ENCODE measurements at regions not wholly inside any gene's neighbourhood (a gene's known extent, or its start where the extent isn't known, plus 50 kb on each side); places are given as distances from the start of the nearest gene placed in this dataset.

- TF ChIP-seq ZNF565 (CRISPR knock-in tag; conservative IDR thresholded peaks at IDR 0.05; ENCODE audit: low read depth), result no peak
- TF ChIP-seq ZNF70 (CRISPR knock-in tag; IDR thresholded peaks at IDR 0.05), result no peak
- no peak for TF ChIP-seq ESRRG (CRISPR knock-in tag; IDR thresholded peaks at IDR 0.05)
Measured at GRCh38 chr20:50310673-50311051, 120.0 kb downstream of the CEBPB start (continued).

GRCh38 chr20:50311308-50312001, 120.8 kb downstream of the CEBPB start:
- TF ChIP-seq CREB5 (CRISPR knock-in tag; IDR thresholded peaks at IDR 0.05; ENCODE audit: low read depth) (no peak), CSDC2 (CRISPR knock-in tag; IDR thresholded peaks at IDR 0.05) (no peak), CSRNP3 (CRISPR knock-in tag; IDR thresholded peaks at IDR 0.05) (no peak), TCF4 (CRISPR knock-in tag; IDR thresholded peaks at IDR 0.05; ENCODE audit: borderline replicate concordance) (no peak), ISL1 (CRISPR knock-in tag; IDR thresholded peaks at IDR 0.05) (no peak), ZC3H10 (CRISPR knock-in tag; IDR thresholded peaks at IDR 0.05) (no peak), RARB (CRISPR knock-in tag; IDR thresholded peaks at IDR 0.05) (no peak), GLIS3 (CRISPR knock-in tag; IDR thresholded peaks at IDR 0.05) (no peak), POU6F1 (CRISPR knock-in tag; IDR thresholded peaks at IDR 0.05; ENCODE audit: borderline replicate concordance, low read depth) (no peak), TOX (CRISPR knock-in tag; IDR thresholded peaks at IDR 0.05; ENCODE audit: borderline replicate concordance) (no peak)

GRCh38 chr20:50312002-50312681, 121.5 kb downstream of the CEBPB start:
- ATAC-seq, result no peak
- no peak for TF ChIP-seq TOX (CRISPR knock-in tag; IDR thresholded peaks at IDR 0.05; ENCODE audit: borderline replicate concordance)

More at GRCh38 chr20:50311308-50312001, 120.8 kb downstream of the CEBPB start:
- no peak for ATAC-seq

GRCh38 chr20:50312682-50313521, 122.3 kb downstream of the CEBPB start:
- TF ChIP-seq ESRRG (CRISPR knock-in tag; IDR thresholded peaks at IDR 0.05), result no peak
- no peak for TF ChIP-seq ZNF565 (CRISPR knock-in tag; conservative IDR thresholded peaks at IDR 0.05; ENCODE audit: low read depth)
- no peak for TF ChIP-seq SNAI2 (CRISPR knock-in tag; IDR thresholded peaks at IDR 0.05)
- TF ChIP-seq OSR1 (CRISPR knock-in tag; IDR thresholded peaks at IDR 0.05), result no peak
- TF ChIP-seq ISL1 (CRISPR knock-in tag; IDR thresholded peaks at IDR 0.05), result peak; percentile 59
- peak; percentile 31; the same call in 1 of the 2 replicates for TF ChIP-seq PATZ1 (CRISPR knock-in tag; IDR thresholded peaks at IDR 0.05; ENCODE audit: borderline replicate concordance)
- TF ChIP-seq PPARA (CRISPR knock-in tag; IDR thresholded peaks at IDR 0.05; ENCODE audit: borderline replicate concordance), result no peak
- no peak for TF ChIP-seq TOX (CRISPR knock-in tag; IDR thresholded peaks at IDR 0.05; ENCODE audit: borderline replicate concordance)
- no peak for TF ChIP-seq ZC3H10 (CRISPR knock-in tag; IDR thresholded peaks at IDR 0.05)
- TF ChIP-seq CSDC2 (CRISPR knock-in tag; IDR thresholded peaks at IDR 0.05), result no peak; the same call in 1 of the 2 replicates
- ATAC-seq, result peak; percentile 23; the same call in 2 of the 3 replicates

- ATAC-seq, result no peak
- TF ChIP-seq ISL1 (CRISPR knock-in tag; IDR thresholded peaks at IDR 0.05), result no peak
- no peak for TF ChIP-seq ZFP3 (CRISPR knock-in tag; IDR thresholded peaks at IDR 0.05)
- TF ChIP-seq BACH2 (CRISPR knock-in tag; IDR thresholded peaks at IDR 0.05; ENCODE audit: borderline replicate concordance), result no peak
- no peak for TF ChIP-seq ARNTL (CRISPR knock-in tag; IDR thresholded peaks at IDR 0.05; ENCODE audit: borderline replicate concordance, low read depth)
- TF ChIP-seq CREB5 (CRISPR knock-in tag; IDR thresholded peaks at IDR 0.05; ENCODE audit: low read depth), result no peak
- no peak for TF ChIP-seq ZC3H10 (CRISPR knock-in tag; IDR thresholded peaks at IDR 0.05)
- no peak for TF ChIP-seq ZNF565 (CRISPR knock-in tag; conservative IDR thresholded peaks at IDR 0.05; ENCODE audit: low read depth)
- TF ChIP-seq ESRRG (CRISPR knock-in tag; IDR thresholded peaks at IDR 0.05), result no peak
- no peak for TF ChIP-seq ZNF70 (CRISPR knock-in tag; IDR thresholded peaks at IDR 0.05)
- no peak for TF ChIP-seq ZNF8 (CRISPR knock-in tag; IDR thresholded peaks at IDR 0.05)
- TF ChIP-seq CSRNP3 (CRISPR knock-in tag; IDR thresholded peaks at IDR 0.05), result no peak
- TF ChIP-seq GLIS3 (CRISPR knock-in tag; IDR thresholded peaks at IDR 0.05), result no peak
Measured at GRCh38 chr20:50313522-50313820, 122.8 kb downstream of the CEBPB start.

Measured in SK-N-SH treated with all-trans-retinoic acid at 6 μM for 48 hours (cell line).